AG10803 (cell line): ENCODE measurements at regions not wholly inside any gene's neighbourhood (a gene's known extent, or its start where the extent isn't known, plus 50 kb on each side); places are given as distances from the start of the nearest gene placed in this dataset.

Experiments used
- DNase-seq: peaks from one replicate; pipeline ENCODE4 v3.0.0; 2010; ENCODE audit warnings: low read depth
- H3K4me3 ChIP-seq: 2 replicates; pipeline ENCODE4 v1.5.1; 2011; ENCODE audit warnings: mild to moderate bottlenecking, low read length, control low read depth
- CTCF ChIP-seq: conservative IDR thresholded peaks from 2 replicates; pipeline ENCODE4 v1.5.1; 2011; ENCODE audit warnings: mild to moderate bottlenecking, low read length, control low read depth, inconsistent platforms

GRCh38 chr1:95572962-95573361, 339.0 kb downstream of the RWDD3 start:
- no peak for DNase-seq
- no peak overlapping the region for H3K4me3 ChIP-seq
- no peak for TF ChIP-seq CTCF

- no peak for DNase-seq
- H3K4me3 ChIP-seq = no peak overlapping the region
- no peak for TF ChIP-seq CTCF
Measured at GRCh38 chr1:95575291-95575690, 341.3 kb downstream of the RWDD3 start.

DNA sequence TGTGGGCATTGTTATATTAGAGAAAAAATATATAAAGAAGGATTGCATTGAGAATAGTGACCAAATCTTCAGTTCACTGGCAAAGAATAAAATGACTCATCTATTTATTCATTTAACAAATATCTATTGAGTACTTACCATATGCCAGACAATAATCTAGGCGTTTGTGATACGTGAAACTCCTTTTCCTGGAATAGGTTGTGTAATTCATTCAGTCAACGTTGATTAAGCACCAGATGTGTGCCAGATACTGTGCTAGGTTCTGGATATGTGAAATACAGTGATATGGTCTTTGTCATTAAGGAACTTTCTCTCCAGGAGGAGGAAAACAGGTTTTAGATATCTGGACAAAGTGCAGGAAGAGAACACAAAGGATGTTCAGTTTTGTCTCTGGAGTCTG, 344.5 kb downstream of the RWDD3 start:
- TF ChIP-seq CTCF = no peak
- DNase-seq = no peak
- H3K4me3 ChIP-seq = no peak overlapping the region

DNA sequence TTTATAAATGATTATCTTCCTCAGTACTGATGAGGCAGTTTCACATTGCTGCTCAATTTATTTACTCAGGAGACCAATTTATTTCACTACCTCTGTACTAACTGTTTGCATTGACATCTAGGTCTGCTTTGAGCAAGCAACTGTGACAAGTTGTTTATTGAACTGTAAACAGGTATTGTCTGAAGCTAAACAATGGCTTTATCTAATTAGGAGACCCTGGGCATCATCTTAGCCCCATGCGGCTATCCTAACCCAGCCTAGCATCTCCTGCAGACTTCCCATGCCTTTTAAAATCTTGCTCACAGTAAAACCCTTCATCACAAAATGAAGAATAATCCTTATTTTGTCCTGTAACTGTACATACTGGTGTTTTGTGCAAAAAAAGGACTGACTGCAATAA, 348.2 kb downstream of the RWDD3 start:
- TF ChIP-seq CTCF = no peak
- H3K4me3 ChIP-seq = no peak overlapping the region
- DNase-seq = no peak

GRCh38 chr1:95582746-95583145, 348.7 kb downstream of the RWDD3 start:
- no peak for DNase-seq
- no peak for TF ChIP-seq CTCF
- no peak overlapping the region for H3K4me3 ChIP-seq

DNA sequence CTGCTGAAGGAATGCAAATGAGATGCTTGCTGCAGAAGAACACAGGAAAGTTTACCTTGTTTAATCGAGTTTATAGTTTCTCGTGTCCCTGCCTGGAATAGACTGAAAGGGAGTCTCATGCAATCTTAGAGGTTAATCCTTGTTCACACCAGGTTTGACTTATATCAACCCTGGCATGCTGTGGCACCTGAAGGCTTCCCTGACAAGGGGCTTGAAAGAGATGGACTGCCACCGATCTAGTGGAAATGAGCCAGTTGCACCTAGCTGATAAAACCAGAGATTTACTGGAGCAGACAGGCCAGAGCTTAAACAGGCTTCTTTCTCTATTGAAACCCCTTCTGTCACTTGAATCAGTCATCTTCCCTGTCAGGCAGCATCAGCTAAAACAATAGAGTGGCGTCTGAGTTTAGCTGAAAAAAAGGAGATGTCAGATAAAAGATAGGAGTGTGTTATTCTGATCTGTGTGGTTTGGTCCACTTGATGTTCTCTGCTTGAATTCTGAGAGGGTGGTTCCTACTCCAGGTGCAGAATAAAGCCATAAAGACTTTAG, 349.7 kb downstream of the RWDD3 start:
- no peak for DNase-seq
- no peak for TF ChIP-seq CTCF
- no peak overlapping the region for H3K4me3 ChIP-seq

DNA sequence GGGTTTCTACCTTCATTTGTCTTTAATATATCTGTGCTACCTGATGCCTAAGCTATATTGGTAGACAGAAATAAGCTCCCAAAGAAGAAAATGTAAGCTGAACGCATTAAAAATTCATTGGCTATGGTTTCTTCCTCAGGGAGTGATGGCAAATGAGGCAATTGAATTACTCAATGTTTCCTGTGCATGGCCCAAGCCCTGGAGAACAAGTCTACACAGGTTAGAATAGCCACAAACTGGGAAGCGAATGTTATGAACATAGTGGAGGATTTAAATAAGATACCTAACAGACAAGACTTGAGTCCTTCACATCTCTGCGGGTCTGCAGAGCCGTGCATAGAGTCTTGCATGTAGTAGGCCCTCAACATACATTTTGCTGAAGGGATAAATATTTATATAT, 350.3 kb downstream of the RWDD3 start:
- TF ChIP-seq CTCF = no peak
- H3K4me3 ChIP-seq = no peak overlapping the region
- DNase-seq = no peak
